HG03025 (cell line): ENCODE measurements at regions not wholly inside any gene's neighbourhood (a gene's known extent, or its start where the extent isn't known, plus 50 kb on each side); places are given as distances from the start of the nearest gene placed in this dataset.

Source experiments
- ATAC-seq: cut with Tn5 transposase; IDR thresholded peaks from one replicate; pipeline ENCODE4 v1.9.1; 2021; ENCODE audit warnings: mild to moderate bottlenecking, moderate library complexity; ENCODE audit not compliant: unreplicated experiment, low FRiP score

GRCh38 chr5:4205398-4205797 lies 609.8 kb downstream of the IRX1 start:
- ATAC-seq = no peak

GRCh38 chr5:4206127-4206526 lies 610.5 kb downstream of the IRX1 start:
- no peak for ATAC-seq

- no peak for ATAC-seq
Observed at GRCh38 chr5:4207486-4207885, 611.9 kb downstream of the IRX1 start.

GRCh38 chr5:4208537-4208936 lies 612.9 kb downstream of the IRX1 start:
- ATAC-seq = no peak

GRCh38 chr5:4208996-4209395 lies 613.4 kb downstream of the IRX1 start:
- ATAC-seq = no peak

- ATAC-seq = no peak
Observed at GRCh38 chr5:4212071-4212739, 616.6 kb downstream of the IRX1 start.

GRCh38 chr5:4212981-4213819 lies 617.6 kb downstream of the IRX1 start:
- no peak for ATAC-seq

GRCh38 chr5:4215143-4215542 lies 619.5 kb downstream of the IRX1 start:
- no peak for ATAC-seq

GRCh38 chr5:4216142-4216541 lies 620.5 kb downstream of the IRX1 start:
- no peak for ATAC-seq

- no peak for ATAC-seq
Observed at GRCh38 chr5:4220016-4220415, 624.4 kb downstream of the IRX1 start.

- ATAC-seq = no peak
Observed at GRCh38 chr5:4221048-4221447, 625.4 kb downstream of the IRX1 start.

GRCh38 chr5:4222147-4222546 lies 626.5 kb downstream of the IRX1 start:
- ATAC-seq = no peak

- no peak for ATAC-seq
Observed at GRCh38 chr5:4222821-4223220, 627.2 kb downstream of the IRX1 start.

- no peak for ATAC-seq
Observed at GRCh38 chr5:4225741-4226140, 630.1 kb downstream of the IRX1 start.

- ATAC-seq = no peak
Observed at GRCh38 chr5:4226565-4226964, 630.9 kb downstream of the IRX1 start.

- ATAC-seq = no peak
Observed at GRCh38 chr5:4228708-4229107, 633.1 kb downstream of the IRX1 start.

GRCh38 chr5:4229414-4230292 lies 634.0 kb downstream of the IRX1 start:
- no peak for ATAC-seq

GRCh38 chr5:4230471-4230785 lies 634.8 kb downstream of the IRX1 start:
- ATAC-seq = no peak

GRCh38 chr5:4230786-4231641 lies 635.4 kb downstream of the IRX1 start:
- no peak for ATAC-seq

- ATAC-seq = no peak
Observed at GRCh38 chr5:4232084-4232483, 636.5 kb downstream of the IRX1 start.
